SU-DHL-6 (cell line): ENCODE measurements at regions not wholly inside any gene's neighbourhood (a gene's known extent, or its start where the extent isn't known, plus 50 kb on each side); places are given as distances from the start of the nearest gene placed in this dataset.

ENCODE experiments used
- H2AFZ ChIP-seq: fragments of 200-600 bp; sonication (generic); 2 replicates; pipeline ENCODE4 v1.6.1; 2014; ENCODE audit warnings: low read depth, mild to moderate bottlenecking, moderate library complexity, mixed read lengths, antibody characterized with exemption, low read length; ENCODE audit not compliant: severe bottlenecking
- H3F3A ChIP-seq: fragments of 200-600 bp; shearing (Covaris generic); 2 replicates; pipeline ENCODE4 v1.6.0; 2016; ENCODE audit warnings: antibody characterized with exemption, mild to moderate bottlenecking; ENCODE audit not compliant: insufficient read depth
- H3K27ac ChIP-seq: fragments of 200-600 bp; sonication (generic); 2 replicates; pipeline ENCODE4 v1.5.1; 2016; ENCODE audit warnings: low read depth, mild to moderate bottlenecking, low read length, moderate library complexity, mixed read lengths
- H3K27me3 ChIP-seq: fragments of 200-600 bp; sonication (generic), shearing (Covaris generic); 2 replicates; pipeline ENCODE4 v1.6.0; 2014; ENCODE audit warnings: mild to moderate bottlenecking, low read length
- H3K36me3 ChIP-seq: fragments of 200-600 bp; sonication (generic); 2 replicates; pipeline ENCODE4 v1.6.1; 2014; ENCODE audit warnings: mild to moderate bottlenecking, low read length, mixed read lengths
- H3K4me2 ChIP-seq: fragments of 300-600, 200-600 bp; shearing (Covaris generic), sonication (generic); 2 replicates; pipeline ENCODE4 v1.6.0; 2014; ENCODE audit warnings: low read length, low read depth, mild to moderate bottlenecking; ENCODE audit not compliant: poor library complexity, severe bottlenecking
- H3K4me3 ChIP-seq: fragments of 200-600 bp; sonication (generic); 2 replicates; pipeline ENCODE4 v1.5.1; 2014; ENCODE audit warnings: antibody characterized with exemption, low read length, mild to moderate bottlenecking, mixed read lengths; ENCODE audit not compliant: insufficient read depth, poor library complexity, severe bottlenecking
- H3K79me2 ChIP-seq: fragments of 200-600 bp; sonication (generic); 2 replicates; pipeline ENCODE4 v1.6.1; 2014; ENCODE audit warnings: mild to moderate bottlenecking, low read length, moderate library complexity; ENCODE audit not compliant: insufficient read depth
- H3K9ac ChIP-seq: fragments of 200-600 bp; sonication (generic); 2 replicates; pipeline ENCODE4 v1.7.0; 2014; ENCODE audit warnings: mild to moderate bottlenecking, low read length
- H3K9me2 ChIP-seq: fragments of 200-600 bp; sonication (generic); replicated peaks from 2 replicates; pipeline ENCODE4 v1.6.1; 2014; ENCODE audit warnings: low read length; ENCODE audit not compliant: insufficient read depth
- H3K9me3 ChIP-seq: fragments of 200-600 bp; sonication (generic); 2 replicates; pipeline ENCODE4 v1.6.1; 2014; ENCODE audit warnings: low read length, mixed read lengths; ENCODE audit not compliant: insufficient read depth
- H4K20me1 ChIP-seq: fragments of 200-600 bp; sonication (generic); 2 replicates; pipeline ENCODE4 v1.6.1; 2014; ENCODE audit warnings: low read depth, mild to moderate bottlenecking, antibody characterized with exemption, low read length, moderate library complexity, mixed read lengths
- EZH2phosphoT487 ChIP-seq: fragments of 200-600 bp; sonication (generic), shearing (Covaris generic); conservative IDR thresholded peaks from 2 replicates; pipeline ENCODE4 v1.6.1; 2018; ENCODE audit warnings: mild to moderate bottlenecking, antibody characterized with exemption, low read length, moderate library complexity, mixed read lengths
- TF ChIP-seq, protein P1 (sequence below): fragments of 200-600 bp; sonication (generic); IDR thresholded peaks from one replicate; pipeline ENCODE4 v1.5.1; 2017; ENCODE audit warnings: antibody characterized with exemption, mild to moderate bottlenecking, low read length, moderate library complexity; ENCODE audit not compliant: insufficient read depth, poor library complexity, severe bottlenecking

DNA sequence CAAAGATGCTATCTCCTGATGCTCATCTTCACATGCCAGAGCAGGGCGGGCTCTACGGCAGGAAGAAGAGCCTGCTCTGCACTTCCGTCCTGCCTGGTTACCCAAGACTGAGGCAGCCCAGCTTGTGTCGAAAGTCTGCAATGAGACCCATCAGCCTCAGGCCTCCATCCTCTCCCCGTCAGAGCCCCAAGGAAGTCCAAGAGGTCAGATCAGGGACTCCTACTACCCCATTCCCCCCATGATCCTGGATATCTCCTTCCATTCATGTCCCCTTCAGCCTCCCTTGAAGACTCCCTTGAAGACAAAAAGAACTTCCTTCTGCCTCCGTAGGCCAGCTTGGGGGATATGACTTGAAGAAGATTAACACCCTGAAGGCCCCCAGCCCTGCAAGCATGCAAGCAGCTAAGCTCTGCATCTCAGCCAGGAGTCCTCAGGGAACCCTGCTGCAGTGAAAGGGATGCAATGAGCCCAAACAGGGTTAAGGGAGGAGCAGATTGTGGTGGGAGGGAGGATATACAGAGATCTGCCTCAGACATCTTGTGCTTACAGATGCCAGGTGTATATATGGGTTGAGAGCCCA lies 85.6 kb downstream of the TRIM29 start:
- peaks cover 3% of the 10 kb centered on the region; the same call in 1 of the 2 replicates for H3K9me3 ChIP-seq
- no peak overlapping the region for H3K9ac ChIP-seq
- no peak overlapping the region for H3K4me2 ChIP-seq
- no peak overlapping the region for H3K27ac ChIP-seq
- H4K20me1 ChIP-seq, result no peaks in the 10 kb centered on the region
- H3K79me2 ChIP-seq, result no peaks in the 10 kb centered on the region
- no peaks in the 10 kb centered on the region for H3K9me2 ChIP-seq
- no peaks in the 10 kb centered on the region for H3K36me3 ChIP-seq
- no peaks in the 10 kb centered on the region for H3F3A ChIP-seq
- TF ChIP-seq EZH2phosphoT487, result no peak
- TF ChIP-seq, protein P1, sequence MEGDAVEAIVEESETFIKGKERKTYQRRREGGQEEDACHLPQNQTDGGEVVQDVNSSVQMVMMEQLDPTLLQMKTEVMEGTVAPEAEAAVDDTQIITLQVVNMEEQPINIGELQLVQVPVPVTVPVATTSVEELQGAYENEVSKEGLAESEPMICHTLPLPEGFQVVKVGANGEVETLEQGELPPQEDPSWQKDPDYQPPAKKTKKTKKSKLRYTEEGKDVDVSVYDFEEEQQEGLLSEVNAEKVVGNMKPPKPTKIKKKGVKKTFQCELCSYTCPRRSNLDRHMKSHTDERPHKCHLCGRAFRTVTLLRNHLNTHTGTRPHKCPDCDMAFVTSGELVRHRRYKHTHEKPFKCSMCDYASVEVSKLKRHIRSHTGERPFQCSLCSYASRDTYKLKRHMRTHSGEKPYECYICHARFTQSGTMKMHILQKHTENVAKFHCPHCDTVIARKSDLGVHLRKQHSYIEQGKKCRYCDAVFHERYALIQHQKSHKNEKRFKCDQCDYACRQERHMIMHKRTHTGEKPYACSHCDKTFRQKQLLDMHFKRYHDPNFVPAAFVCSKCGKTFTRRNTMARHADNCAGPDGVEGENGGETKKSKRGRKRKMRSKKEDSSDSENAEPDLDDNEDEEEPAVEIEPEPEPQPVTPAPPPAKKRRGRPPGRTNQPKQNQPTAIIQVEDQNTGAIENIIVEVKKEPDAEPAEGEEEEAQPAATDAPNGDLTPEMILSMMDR, result no peak
- no peak overlapping the region for H2AFZ ChIP-seq
- H3K4me3 ChIP-seq, result no peak overlapping the region
- H3K27me3 ChIP-seq, result no peaks in the 10 kb centered on the region

DNA sequence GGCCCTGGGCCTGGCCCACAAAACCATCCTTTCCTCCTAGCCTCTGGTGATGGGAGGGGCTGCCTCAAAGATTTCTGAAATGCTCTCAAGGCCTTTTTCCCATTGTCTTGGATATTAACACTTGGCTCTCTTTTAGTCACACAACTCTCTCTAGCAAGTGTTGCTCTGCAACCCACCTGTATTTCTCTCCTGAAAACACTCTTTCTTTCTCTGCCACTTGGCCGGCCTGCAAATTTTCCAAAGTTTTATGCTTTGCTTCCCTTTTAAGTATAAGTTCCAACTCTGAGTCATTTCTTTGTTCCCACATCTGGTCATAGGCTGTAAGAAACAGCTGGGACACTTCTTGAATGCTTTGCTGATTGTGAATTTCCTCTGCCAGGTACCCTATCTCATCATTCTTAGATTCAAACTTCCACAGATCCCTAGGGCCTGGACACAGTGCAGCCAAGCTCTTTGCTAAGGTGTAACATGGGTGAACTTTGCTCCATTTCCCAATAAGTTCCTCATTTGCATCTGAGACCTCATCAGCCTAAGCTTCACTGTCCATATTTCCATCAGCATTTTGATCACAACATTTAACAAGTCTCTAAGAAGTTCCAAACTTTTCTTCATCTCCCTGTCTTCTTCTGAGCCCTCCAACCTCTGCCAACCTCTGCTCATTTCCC lies 93.8 kb downstream of the TRIM29 start:
- Histone ChIP-seq H4K20me1 (no peaks in the 10 kb centered on the region), H3F3A (no peaks in the 10 kb centered on the region), H3K4me2 (no peak overlapping the region), H3K9me3 (peaks cover 4% of the 10 kb centered on the region; the same call in 1 of the 2 replicates), H3K9ac (no peak overlapping the region), H3K27me3 (no peaks in the 10 kb centered on the region), H3K4me3 (no peak overlapping the region), H3K36me3 (no peaks in the 10 kb centered on the region), H3K9me2 (no peaks in the 10 kb centered on the region), H3K79me2 (no peaks in the 10 kb centered on the region), H3K27ac (no peak overlapping the region), H2AFZ (no peak overlapping the region)
- no peak for TF ChIP-seq EZH2phosphoT487
- TF ChIP-seq, protein P1, result no peak

DNA sequence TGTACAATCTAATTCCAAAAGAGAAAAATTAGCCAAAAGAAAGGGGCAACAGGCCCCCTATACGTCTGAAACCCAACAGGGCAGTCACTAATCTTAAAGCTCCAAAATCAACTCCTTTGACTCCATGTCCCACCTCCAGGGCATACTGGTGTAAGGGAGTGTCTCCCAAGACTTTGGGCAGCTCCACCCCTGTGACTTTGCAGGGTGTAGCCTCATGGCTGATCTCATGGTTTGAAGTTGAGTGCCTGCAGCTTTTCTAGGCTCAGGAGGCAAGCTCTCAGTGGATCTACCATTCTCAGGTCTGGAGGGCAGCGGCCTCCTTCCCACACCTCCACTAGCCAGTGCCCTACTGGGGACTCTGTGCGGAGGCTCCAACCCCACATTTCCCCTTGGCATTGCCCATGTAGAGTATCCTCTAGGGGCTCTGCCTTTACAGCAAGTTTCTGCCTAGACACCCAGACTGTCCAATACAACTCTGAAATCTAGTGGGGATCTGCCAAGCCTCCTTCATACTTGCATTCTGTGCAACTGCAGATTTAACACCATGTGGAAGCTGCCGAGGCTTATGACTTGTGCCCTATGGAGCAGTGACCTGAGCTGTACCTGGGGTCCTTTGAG lies 94.5 kb downstream of the TRIM29 start:
- no peak for TF ChIP-seq EZH2phosphoT487
- TF ChIP-seq, protein P1, result no peak
- H3K4me2 ChIP-seq, result no peak overlapping the region
- H2AFZ ChIP-seq, result no peak overlapping the region
- no peaks in the 10 kb centered on the region for H3K36me3 ChIP-seq
- no peak overlapping the region for H3K9ac ChIP-seq
- no peak overlapping the region for H3K4me3 ChIP-seq
- no peaks in the 10 kb centered on the region for H3K9me2 ChIP-seq
- no peaks in the 10 kb centered on the region for H3K27me3 ChIP-seq
- no peaks in the 10 kb centered on the region for H4K20me1 ChIP-seq
- H3K79me2 ChIP-seq, result no peaks in the 10 kb centered on the region
- no peaks in the 10 kb centered on the region for H3F3A ChIP-seq
- H3K27ac ChIP-seq, result no peak overlapping the region
- H3K9me3 ChIP-seq, result peaks cover 4% of the 10 kb centered on the region; the same call in 1 of the 2 replicates
